ENCODE measurements at regions not wholly inside any gene's neighbourhood (a gene's known extent, or its start where the extent isn't known, plus 50 kb on each side); places are given as distances from the start of the nearest gene placed in this dataset.

DNA sequence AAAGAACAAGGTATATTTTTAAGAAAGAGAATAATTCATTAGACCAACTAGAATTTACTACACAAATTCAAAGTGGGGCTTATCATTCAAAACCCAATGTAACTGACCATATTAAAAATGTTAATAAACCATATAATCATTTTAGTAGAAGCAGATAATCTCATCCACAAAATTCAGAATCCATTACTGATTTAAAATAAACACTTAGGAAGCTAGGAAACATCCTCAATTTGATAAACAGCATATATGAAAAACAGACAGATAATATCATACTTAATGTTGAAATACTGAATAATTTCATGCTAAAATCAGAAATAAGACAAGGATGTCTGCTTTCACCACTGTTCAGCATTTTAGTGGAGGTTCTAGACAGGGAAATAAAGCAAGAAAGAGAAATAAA, 902.8 kb upstream of the PHF14 start:
- ATAC-seq, result no peak
- intact Hi-C loops (cut with micrococcal nuclease), result no loop called here
- Mint-ChIP-seq H3K36me3 (ENCODE audit: low read depth) (no peaks in the 10 kb centered on the region), H3K27me3 (no peaks in the 10 kb centered on the region), H3K9me3 (no peaks in the 10 kb centered on the region), H3K4me1 (ENCODE audit: low read depth) (no peaks in the 10 kb centered on the region), H3K4me3 (no peak overlapping the region), H3K27ac (no peak overlapping the region)
- ChIA-PET CTCF (no interaction called here), POLR2A (no interaction called here)
- DNase-seq, result no peak
- TF ChIP-seq CTCF (IDR thresholded peaks at IDR 0.05), result no peak

DNA sequence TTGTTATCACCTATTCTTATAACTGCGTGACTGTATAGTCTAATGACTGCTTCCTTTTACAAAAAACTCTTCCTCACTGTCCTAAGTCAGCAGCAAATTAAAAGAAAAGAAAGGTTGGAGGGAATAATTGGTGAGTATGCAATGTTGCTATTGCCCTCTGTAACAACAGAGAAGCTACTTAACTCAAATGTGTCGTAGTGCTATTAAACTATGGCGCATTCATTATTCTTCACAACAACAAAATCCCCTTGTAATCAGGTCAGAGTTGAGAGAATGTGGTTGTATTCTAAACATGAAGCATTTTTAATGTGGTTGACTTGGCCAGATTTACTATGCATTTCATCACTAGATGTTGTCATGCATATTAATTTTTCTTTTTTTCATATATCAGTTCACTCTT, 897.8 kb upstream of the PHF14 start:
- Mint-ChIP-seq H3K27ac (no peak overlapping the region), H3K4me1 (ENCODE audit: low read depth) (no peaks in the 10 kb centered on the region), H3K27me3 (no peaks in the 10 kb centered on the region), H3K9me3 (no peaks in the 10 kb centered on the region), H3K36me3 (ENCODE audit: low read depth) (no peaks in the 10 kb centered on the region), H3K4me3 (no peak overlapping the region)
- no peak for TF ChIP-seq CTCF (IDR thresholded peaks at IDR 0.05)
- ChIA-PET CTCF (no interaction called here), POLR2A (no interaction called here)
- ATAC-seq (no peak), DNase-seq (no peak)
- intact Hi-C loops (cut with micrococcal nuclease), result no loop called here

GRCh38 chr7:10076660-10077300, 896.9 kb upstream of the PHF14 start:
- DNase-seq, result no peak
- POLR2A ChIA-PET, result no interaction called here
- CTCF ChIA-PET, result no interaction called here
- intact Hi-C loops (cut with micrococcal nuclease), result no loop called here
- no peak for TF ChIP-seq CTCF (IDR thresholded peaks at IDR 0.05)
- Mint-ChIP-seq H3K27ac (no peak overlapping the region), H3K27me3 (no peaks in the 10 kb centered on the region), H3K4me3 (no peak overlapping the region), H3K4me1 (ENCODE audit: low read depth) (no peaks in the 10 kb centered on the region), H3K9me3 (no peaks in the 10 kb centered on the region), H3K36me3 (ENCODE audit: low read depth) (no peaks in the 10 kb centered on the region)
- no peak for ATAC-seq

- TF ChIP-seq CTCF (IDR thresholded peaks at IDR 0.05), result no peak
- Mint-ChIP-seq H3K27ac (no peak overlapping the region), H3K4me1 (ENCODE audit: low read depth) (no peaks in the 10 kb centered on the region), H3K36me3 (ENCODE audit: low read depth) (no peaks in the 10 kb centered on the region), H3K27me3 (no peaks in the 10 kb centered on the region), H3K9me3 (no peaks in the 10 kb centered on the region), H3K4me3 (no peak overlapping the region)
- CTCF ChIA-PET, result no interaction called here
- POLR2A ChIA-PET, result no interaction called here
- no peak for ATAC-seq
- intact Hi-C loops (cut with micrococcal nuclease), result no loop called here
- DNase-seq, result no peak
These were observed 894.1 kb upstream of the PHF14 start for GRCh38 chr7:10079572-10079971.

DNA sequence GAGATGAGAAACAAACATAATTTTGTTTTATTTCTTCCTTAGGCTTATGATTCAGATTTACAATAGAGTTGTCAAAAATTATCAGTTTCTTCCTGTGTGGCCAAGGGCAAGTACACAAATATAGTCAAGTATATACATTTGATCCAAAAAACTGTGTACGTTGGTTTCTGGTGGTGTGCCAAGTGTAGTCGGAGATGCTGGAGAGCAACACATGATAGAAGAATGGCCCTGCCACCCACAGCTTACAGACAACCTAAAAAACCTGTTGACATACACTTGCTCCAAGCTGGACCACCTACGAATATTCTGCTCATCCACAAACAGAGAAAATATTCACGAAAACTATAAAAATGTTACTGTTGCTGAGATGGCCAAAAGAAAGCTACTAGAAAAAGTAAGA, 890.8 kb upstream of the PHF14 start:
- ChIA-PET CTCF (no interaction called here), POLR2A (no interaction called here)
- Mint-ChIP-seq H3K36me3 (ENCODE audit: low read depth) (no peaks in the 10 kb centered on the region), H3K4me1 (ENCODE audit: low read depth) (no peaks in the 10 kb centered on the region), H3K4me3 (no peak overlapping the region), H3K27ac (no peak overlapping the region), H3K27me3 (no peaks in the 10 kb centered on the region), H3K9me3 (peaks cover 2% of the 10 kb centered on the region)
- no peak for DNase-seq
- TF ChIP-seq CTCF (IDR thresholded peaks at IDR 0.05), result no peak
- intact Hi-C loops (cut with micrococcal nuclease), result no loop called here
- ATAC-seq, result no peak
